WTC11 (cell line): ENCODE measurements at regions not wholly inside any gene's neighbourhood (a gene's known extent, or its start where the extent isn't known, plus 50 kb on each side); places are given as distances from the start of the nearest gene placed in this dataset.

Experiments
- ATAC-seq: fragments of 200-7000 bp; cut with Tn5 transposase; 2 replicates; pipeline ENCODE4 v1.10.0; 2021; ENCODE audit warnings: mild to moderate bottlenecking, moderate library complexity
- CTCF ChIA-PET: fragments of 300-600 bp; sonication (Branson Sonifier 250); formaldehyde crosslinking; loops from one replicate; lab custom pipeline; 2021; ENCODE audit warnings: antibody characterized with exemption; lab: Charles Lee
- POLR2A ChIA-PET: fragments of 350-600 bp; sonication (Branson Sonifier 250); formaldehyde crosslinking; loops from one replicate; lab custom pipeline; 2021; ENCODE audit warnings: antibody characterized with exemption; lab: Charles Lee
- DNase-seq: peaks from one replicate; pipeline ENCODE4 v3.0.0; 2021; ENCODE audit warnings: low spot score
- H3K27ac Mint-ChIP-seq: 2 replicates; pipeline ENCODE4 v1.8.0; 2021; ENCODE audit warnings: mixed read lengths
- H3K27me3 Mint-ChIP-seq: 2 replicates; pipeline ENCODE4 v1.8.0; 2021; ENCODE audit warnings: low read depth, mild to moderate bottlenecking, moderate library complexity, mixed read lengths
- H3K36me3 Mint-ChIP-seq: 2 replicates; pipeline ENCODE4 v1.8.0; 2021; ENCODE audit warnings: mixed read lengths
- H3K4me1 Mint-ChIP-seq: 2 replicates; pipeline ENCODE4 v1.8.0; 2022; ENCODE audit warnings: mixed read lengths
- H3K4me3 Mint-ChIP-seq: 2 replicates; pipeline ENCODE4 v1.8.0; 2021; ENCODE audit warnings: mild to moderate bottlenecking, moderate library complexity, mixed read lengths
- H3K9me3 Mint-ChIP-seq: 2 replicates; pipeline ENCODE4 v1.8.0; 2021; ENCODE audit warnings: mixed read lengths
- ATF1 ChIP-seq: sonication (generic); formaldehyde crosslinking; IDR thresholded peaks from 2 replicates; pipeline ENCODE4 v1.8.1; 2023; ENCODE audit warnings: mild to moderate bottlenecking, moderate library complexity, missing genetic modification reagents
- CREB1 ChIP-seq: sonication (generic); formaldehyde crosslinking; IDR thresholded peaks from 2 replicates; pipeline ENCODE4 v1.8.0; 2023; ENCODE audit warnings: mild to moderate bottlenecking, missing genetic modification reagents
- CREM ChIP-seq: sonication (generic); formaldehyde crosslinking; IDR thresholded peaks from 2 replicates; pipeline ENCODE4 v1.8.1; 2022; ENCODE audit warnings: mild to moderate bottlenecking, missing genetic modification reagents, moderate library complexity
- CTCF ChIP-seq: fragments of 200-600 bp; IDR thresholded peaks from 2 replicates; pipeline ENCODE4 v1.8.0; 2022; ENCODE audit warnings: antibody characterized with exemption
- FOXK1 ChIP-seq: sonication (generic); formaldehyde crosslinking; IDR thresholded peaks from 2 replicates; pipeline ENCODE4 v1.8.0; 2022; ENCODE audit warnings: mild to moderate bottlenecking, moderate library complexity, missing genetic modification reagents
- FOXP1 ChIP-seq: sonication (generic); formaldehyde crosslinking; IDR thresholded peaks from 2 replicates; pipeline ENCODE4 v1.8.0; 2022; ENCODE audit warnings: missing genetic modification reagents, mild to moderate bottlenecking, moderate library complexity, borderline replicate concordance
- HMGXB4 ChIP-seq: sonication (generic); formaldehyde crosslinking; IDR thresholded peaks from 2 replicates; pipeline ENCODE4 v1.8.1; 2023; ENCODE audit warnings: mild to moderate bottlenecking, moderate library complexity, missing genetic modification reagents
- IRF1 ChIP-seq: sonication (generic); formaldehyde crosslinking; IDR thresholded peaks from 2 replicates; pipeline ENCODE4 v1.8.0; 2023; ENCODE audit warnings: missing genetic modification reagents
- KAT7 ChIP-seq: sonication (generic); formaldehyde crosslinking; IDR thresholded peaks from 2 replicates; pipeline ENCODE4 v1.8.1; 2023; ENCODE audit warnings: missing genetic modification reagents, mild to moderate bottlenecking, borderline replicate concordance
- MAX ChIP-seq: sonication (generic); formaldehyde crosslinking; IDR thresholded peaks from 2 replicates; pipeline ENCODE4 v1.8.0; 2022; ENCODE audit warnings: mild to moderate bottlenecking, missing genetic modification reagents
- OVOL2 ChIP-seq: fragments of 250-450 bp; sonication (Bioruptor Pico); IDR thresholded peaks from 2 replicates; pipeline ENCODE4 v1.9.0; 2021; ENCODE audit warnings: mild to moderate bottlenecking, borderline replicate concordance
- PRRX2 ChIP-seq: fragments of 250-450 bp; sonication (Bioruptor Pico); IDR thresholded peaks from 2 replicates; pipeline ENCODE4 v1.8.0; 2021; ENCODE audit warnings: mild to moderate bottlenecking
- SP1 ChIP-seq: sonication (generic); formaldehyde crosslinking; conservative IDR thresholded peaks from 2 replicates; pipeline ENCODE4 v1.8.1; 2022; ENCODE audit warnings: missing genetic modification reagents
- TEAD1 ChIP-seq: sonication (generic); formaldehyde crosslinking; IDR thresholded peaks from 2 replicates; pipeline ENCODE4 v1.8.0; 2022; ENCODE audit warnings: mild to moderate bottlenecking, missing genetic modification reagents
- USF1 ChIP-seq: sonication (generic); formaldehyde crosslinking; IDR thresholded peaks from 2 replicates; pipeline ENCODE4 v1.8.0; 2022; ENCODE audit warnings: mild to moderate bottlenecking, missing genetic modification reagents
- ZMAT4 ChIP-seq: fragments of 250-450 bp; sonication (Bioruptor Pico); IDR thresholded peaks from 2 replicates; pipeline ENCODE4 v1.9.0; 2021; ENCODE audit warnings: mild to moderate bottlenecking
- ZNF138 ChIP-seq: sonication (generic); formaldehyde crosslinking; conservative IDR thresholded peaks from 2 replicates; pipeline ENCODE4 v1.8.1; 2022; ENCODE audit warnings: mild to moderate bottlenecking, moderate library complexity, missing genetic modification reagents
- ZNF281 ChIP-seq: sonication (generic); formaldehyde crosslinking; IDR thresholded peaks from 2 replicates; pipeline ENCODE4 v1.8.0; 2023; ENCODE audit warnings: mild to moderate bottlenecking, missing genetic modification reagents
- ZNF317 ChIP-seq: sonication (generic); formaldehyde crosslinking; IDR thresholded peaks from 2 replicates; pipeline ENCODE4 v1.8.1; 2023; ENCODE audit warnings: low read depth, mild to moderate bottlenecking, moderate library complexity, missing genetic modification reagents, borderline replicate concordance
- ZNF416 ChIP-seq: fragments of 250-450 bp; sonication (Bioruptor Pico); IDR thresholded peaks from 2 replicates; pipeline ENCODE4 v1.9.0; 2021; ENCODE audit warnings: mild to moderate bottlenecking, inconsistent platforms
- ZNF425 ChIP-seq: fragments of 250-450 bp; sonication (Bioruptor Pico); conservative IDR thresholded peaks from 2 replicates; pipeline ENCODE4 v1.9.0; 2021; ENCODE audit warnings: mild to moderate bottlenecking

- TF ChIP-seq CTCF (no peak), PRRX2 (no peak)
Measured at GRCh38 chr6:84455511-84456029, 228.1 kb upstream of the CEP162 start (continued).

GRCh38 chr6:84453499-84453898 is 226.1 kb upstream of the CEP162 start:
- Mint-ChIP-seq H3K27ac (no peak overlapping the region), H3K4me3 (no peak overlapping the region), H3K9me3 (no peaks in the 10 kb centered on the region), H3K27me3 (no peaks in the 10 kb centered on the region), H3K4me1 (peaks cover 10% of the 10 kb centered on the region), H3K36me3 (no peaks in the 10 kb centered on the region)
- TF ChIP-seq CREB1 (CRISPR knock-in tag) (no peak), FOXK1 (CRISPR knock-in tag) (no peak), ZMAT4 (no peak), OVOL2 (CRISPR knock-in tag) (no peak), IRF1 (CRISPR knock-in tag) (no peak), KAT7 (CRISPR knock-in tag) (no peak), TEAD1 (CRISPR knock-in tag) (no peak), CREM (CRISPR knock-in tag) (no peak), CTCF (no peak), ZNF416 (CRISPR knock-in tag) (no peak), ATF1 (no peak), USF1 (no peak), ZNF425 (no peak), ZNF281 (CRISPR knock-in tag) (no peak), FOXP1 (CRISPR knock-in tag) (no peak), HMGXB4 (CRISPR knock-in tag) (no peak), SP1 (CRISPR knock-in tag) (no peak), ZNF138 (CRISPR knock-in tag) (no peak), MAX (no peak), ZNF317 (CRISPR knock-in tag) (no peak)
- ChIA-PET POLR2A (no interaction called here), CTCF (no interaction called here)
- DNase-seq (no peak), ATAC-seq (no peak)
